Ammon's horn (tissue), 1 donor: ENCODE measurements at regions not wholly inside any gene's neighbourhood (a gene's known extent, or its start where the extent isn't known, plus 50 kb on each side); places are given as distances from the start of the nearest gene placed in this dataset.
"Not testable (repeated sequence)": the region's sequence is repeated elsewhere in the genome, so short reads cannot be mapped to it uniquely, and the experiment has no call there.

Experiments
- DNase-seq: peaks from one replicate; pipeline ENCODE4 v3.0.0-alpha.2; 2016; ENCODE audit warnings: low spot score

DNA sequence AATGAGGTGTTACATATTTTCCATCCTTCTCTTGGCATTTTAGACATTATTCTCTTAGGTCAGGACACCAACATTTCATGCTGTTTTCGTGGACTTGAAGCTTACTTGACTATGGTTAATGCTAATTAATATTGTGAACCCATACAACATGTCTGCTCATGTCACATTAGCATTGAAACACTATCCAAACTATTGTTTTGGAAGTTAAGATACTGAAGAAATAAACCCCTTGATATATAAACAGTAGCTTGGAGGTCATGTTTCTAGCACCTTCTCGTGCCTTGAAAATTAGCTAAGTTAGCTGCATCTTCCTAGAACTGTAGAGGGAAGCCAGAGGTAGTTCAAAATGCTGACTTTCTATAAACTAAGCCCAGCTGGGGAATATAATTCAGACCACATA lies 288.8 kb downstream of the LTN1 start:
- no peak for DNase-seq

DNA sequence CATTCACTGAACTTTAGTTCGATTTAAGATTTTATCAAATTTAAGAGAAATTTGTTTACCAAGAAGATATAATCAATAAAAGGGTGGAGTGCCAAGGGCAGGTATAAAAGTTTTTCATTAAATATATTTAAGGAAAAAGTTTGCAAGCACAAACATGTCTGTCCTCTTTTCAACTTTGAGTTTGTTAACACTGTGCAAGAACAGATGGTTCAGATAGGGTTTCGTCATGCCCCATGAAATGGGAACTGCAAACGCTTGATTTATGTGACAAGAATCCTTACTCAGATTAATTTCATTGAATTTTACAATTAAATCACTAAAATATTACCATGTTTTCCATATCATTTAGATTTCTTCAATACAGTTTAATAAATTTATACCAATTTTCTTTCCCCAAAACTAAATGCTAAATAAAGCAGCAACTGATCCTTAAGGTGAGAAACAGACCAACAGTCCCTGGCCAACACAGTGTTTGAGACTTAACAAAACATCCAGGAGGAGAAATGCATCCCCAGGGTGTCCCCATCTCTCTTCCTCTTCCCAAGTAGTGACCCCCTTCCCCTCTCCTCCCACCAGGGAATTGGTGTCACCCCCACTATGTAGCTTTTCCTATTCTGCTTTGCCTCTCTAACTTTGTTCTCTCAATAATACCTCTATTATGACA lies 292.9 kb downstream of the LTN1 start:
- DNase-seq = peak; percentile 22

DNA sequence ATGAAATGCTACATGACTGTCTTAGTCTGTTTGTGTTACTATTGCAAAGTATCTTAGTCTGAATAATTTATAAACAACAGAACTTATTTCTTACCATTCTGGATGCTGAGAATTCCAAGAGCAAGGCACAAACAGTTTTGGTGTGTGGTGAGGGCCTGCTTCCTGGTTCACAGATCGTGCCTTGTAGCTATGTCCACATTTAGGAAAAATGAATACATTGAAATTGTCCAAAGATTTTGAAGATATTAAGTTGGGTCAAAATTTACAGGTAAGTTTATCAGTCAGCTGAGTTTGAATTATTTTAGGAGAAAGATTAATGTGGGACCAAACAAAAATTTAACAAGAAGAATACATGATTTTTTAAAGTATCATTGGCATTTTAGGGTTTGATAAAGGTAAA lies 293.5 kb downstream of the LTN1 start:
- no peak for DNase-seq

DNA sequence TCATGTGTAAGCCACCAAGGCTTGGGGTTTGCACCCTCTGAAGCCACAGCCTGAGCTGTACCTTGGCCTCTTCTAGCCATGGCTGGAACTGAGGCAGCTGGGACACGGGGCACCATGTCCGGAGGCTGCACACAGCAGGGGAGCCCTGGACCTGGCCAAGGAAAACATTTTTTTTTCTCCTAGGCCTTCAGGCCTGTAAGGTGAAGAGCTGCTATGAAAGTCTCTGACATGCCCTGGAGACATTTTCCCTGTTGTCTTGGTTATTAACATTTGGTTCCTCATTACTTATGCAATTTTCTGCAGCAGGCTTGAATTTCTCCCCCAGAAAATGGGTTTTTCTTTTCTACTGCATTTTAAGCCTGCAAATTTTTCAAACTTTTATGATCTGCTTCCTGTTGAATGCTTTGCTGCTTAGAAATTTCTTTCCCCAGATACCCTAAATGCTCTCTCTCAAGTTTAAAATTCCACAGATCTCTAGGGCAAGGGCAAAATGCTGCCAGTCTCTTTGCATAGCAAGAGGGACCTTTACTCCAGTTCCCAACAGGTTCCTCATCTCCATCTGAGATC lies 295.8 kb downstream of the LTN1 start:
- no peak for DNase-seq

DNA sequence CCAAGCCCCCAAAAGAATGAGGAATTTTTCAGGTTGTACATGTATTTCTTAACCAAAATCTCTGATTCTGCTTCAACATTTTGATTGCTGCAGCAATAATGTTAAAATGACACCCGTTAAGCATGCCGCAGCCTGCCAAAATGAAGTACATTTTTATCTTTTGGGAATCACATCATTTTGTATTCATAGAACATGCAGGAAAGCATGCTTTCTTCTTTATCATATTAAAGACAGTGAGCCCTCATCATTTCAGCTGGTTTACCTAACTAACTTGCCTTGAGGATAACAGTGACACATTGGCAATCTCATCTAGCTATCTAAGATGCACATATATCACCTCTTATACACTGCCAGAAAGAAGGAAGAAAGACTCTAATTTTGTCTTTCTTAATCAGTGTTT lies 299.2 kb downstream of the LTN1 start:
- DNase-seq = no peak

DNA sequence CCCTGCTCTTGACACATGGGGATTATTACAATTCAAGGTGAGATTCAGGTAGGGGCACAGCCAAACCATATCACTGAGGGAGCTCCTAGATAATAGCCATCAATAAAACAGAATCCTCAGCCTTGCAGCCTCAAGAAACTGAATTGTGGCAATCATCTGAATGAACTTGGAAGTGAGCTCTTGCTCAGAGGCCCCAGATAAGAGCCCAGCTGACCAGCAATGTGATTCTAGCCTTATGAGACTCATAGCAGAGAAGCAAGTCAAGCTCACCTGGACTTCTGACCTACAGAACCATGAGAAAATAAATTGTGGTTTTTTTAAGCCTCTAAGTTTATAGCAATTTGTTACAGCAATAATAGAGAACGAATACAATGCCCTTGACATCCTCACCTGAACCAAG lies 302.5 kb downstream of the LTN1 start:
- no peak for DNase-seq

DNA sequence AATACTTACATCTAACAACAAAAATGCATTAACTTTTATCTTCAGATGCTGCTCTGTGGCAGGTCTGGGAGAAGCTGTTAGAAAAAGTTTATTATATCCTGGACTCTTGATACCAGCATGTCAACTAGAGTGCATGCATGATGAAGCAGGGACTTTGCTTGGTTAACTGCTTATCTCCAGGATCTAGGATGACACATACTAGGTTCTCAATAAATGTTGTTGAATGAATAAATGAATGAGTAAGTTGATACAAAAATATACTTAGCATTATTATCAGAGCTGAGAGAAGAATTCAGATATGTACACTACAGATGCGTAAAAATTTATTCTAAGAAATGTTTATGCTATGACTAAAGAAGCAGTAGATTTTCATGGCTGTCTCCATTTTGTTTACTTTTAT lies 304.3 kb downstream of the LTN1 start:
- no peak for DNase-seq

DNA sequence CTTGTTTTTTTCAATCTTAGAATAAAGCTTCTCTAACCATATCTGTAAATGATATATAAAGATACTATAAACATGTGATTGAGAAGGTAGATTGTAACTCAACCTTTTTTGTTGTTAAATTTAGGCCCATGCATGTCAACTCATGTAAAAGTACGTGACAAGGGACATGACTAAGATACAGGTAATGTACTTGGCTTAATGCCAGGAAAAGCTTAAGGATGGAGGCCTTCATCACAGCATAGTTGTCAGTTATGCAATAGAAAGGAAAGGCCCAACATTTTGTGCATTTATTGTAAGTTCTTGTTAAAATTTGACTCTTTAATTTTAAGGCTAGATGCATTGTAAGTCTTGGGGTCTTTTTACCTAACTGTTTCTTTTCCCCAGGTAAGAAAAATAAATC lies 305.1 kb downstream of the LTN1 start:
- DNase-seq = no peak

DNA sequence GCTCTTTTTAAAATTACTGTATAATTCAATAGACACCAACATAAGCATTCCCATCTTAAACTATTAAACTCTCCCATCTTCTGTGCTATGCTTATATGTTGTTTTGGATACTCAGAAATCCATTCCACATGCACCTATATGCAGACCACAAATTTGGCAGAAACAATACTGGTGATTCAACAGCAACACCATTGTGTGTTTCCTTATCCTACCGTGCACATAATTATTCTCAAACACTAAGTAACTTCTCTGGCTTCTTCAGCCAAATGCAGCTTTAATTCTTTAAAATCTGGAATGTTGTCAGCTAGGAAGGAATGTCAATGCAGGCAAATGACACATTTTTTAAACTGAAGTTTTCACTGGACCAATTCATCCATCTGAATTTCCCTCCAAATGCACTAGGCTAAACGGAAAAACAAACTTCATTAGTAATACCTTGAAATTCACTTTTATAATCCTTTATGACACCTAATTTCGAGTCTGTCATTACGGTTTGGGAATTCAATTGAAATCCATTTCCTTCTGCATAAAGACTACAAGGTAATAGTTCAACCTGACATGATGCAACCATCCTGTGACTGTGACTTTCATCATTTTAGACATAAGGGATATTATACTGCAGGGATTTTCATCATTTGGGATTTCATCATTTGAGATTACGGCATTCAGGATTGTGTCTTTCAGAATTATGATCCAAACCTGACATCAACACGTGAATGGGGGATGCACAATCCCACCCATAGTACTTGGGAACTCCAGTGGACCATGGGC lies 308.5 kb downstream of the LTN1 start:
- no peak for DNase-seq

DNA sequence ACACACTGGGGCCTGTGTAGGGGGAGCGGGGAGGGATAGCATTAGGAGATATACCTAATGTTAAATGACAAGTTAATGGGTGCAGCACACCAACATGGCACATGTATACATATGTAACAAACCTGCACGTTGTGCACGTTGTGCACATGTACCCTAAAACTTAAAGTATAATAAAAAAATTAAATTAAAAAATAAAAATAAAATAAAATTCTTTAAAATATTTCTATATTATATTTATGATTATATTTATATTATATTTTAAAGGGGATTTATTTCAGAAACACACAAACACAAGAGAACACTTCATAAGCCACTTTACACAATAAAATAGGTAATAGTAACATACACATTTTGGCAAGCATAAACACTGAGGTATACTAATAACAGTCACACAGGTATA lies 309.8 kb downstream of the LTN1 start:
- DNase-seq = not testable (repeated sequence)

DNA sequence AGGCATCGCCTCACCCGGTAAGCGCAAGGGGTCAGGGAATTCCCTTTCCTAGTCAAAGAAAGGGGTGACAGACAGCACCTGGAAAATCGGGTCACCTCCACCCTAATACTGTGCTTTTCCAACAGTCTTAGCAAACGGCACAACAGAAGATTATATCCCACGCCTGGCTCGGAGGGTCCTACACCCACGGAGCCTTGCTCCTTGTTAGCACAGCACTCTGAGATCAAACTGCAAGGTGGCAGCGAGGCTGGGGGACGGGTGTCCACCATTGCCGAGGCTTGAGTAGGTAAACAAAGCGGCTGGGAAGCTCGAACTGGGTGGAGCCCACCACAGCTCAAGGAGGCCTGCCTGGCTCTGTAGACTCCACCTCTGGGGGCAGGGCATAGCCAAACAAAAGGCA lies 315.6 kb downstream of the LTN1 start:
- not testable (repeated sequence) for DNase-seq

DNA sequence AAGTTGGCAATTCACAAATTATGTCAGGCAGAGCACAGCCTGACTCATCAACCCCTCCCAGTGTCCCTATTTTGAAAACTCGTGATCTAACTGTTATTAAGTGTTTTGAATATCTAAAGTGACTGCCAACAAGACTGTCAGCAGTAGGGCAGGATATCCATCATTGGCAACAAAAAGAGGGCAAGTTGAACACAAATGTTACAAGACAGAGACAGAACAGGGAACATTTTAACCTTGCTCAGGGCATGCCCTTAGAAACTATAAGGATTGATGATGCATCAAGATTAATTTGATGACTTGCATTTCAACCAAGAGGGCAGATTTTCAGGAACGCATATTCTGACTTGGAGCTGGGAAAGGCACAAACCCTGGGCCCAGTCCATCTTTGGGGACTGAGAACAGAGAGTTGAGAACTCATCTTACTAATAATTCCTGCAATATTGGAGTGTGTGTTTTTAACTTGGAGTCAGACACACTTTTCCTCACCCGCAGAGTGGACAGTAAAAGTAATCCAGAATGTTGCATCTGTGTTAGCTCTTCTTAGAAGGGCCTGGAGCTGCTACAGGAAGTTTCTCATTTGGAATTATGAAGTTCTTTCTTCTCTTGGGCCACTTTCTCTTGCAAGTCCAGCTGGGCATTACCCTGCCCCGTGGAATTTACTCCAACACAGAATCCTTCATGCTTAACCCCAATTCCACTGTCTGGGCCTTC lies 317.2 kb downstream of the LTN1 start:
- DNase-seq = no peak

DNA sequence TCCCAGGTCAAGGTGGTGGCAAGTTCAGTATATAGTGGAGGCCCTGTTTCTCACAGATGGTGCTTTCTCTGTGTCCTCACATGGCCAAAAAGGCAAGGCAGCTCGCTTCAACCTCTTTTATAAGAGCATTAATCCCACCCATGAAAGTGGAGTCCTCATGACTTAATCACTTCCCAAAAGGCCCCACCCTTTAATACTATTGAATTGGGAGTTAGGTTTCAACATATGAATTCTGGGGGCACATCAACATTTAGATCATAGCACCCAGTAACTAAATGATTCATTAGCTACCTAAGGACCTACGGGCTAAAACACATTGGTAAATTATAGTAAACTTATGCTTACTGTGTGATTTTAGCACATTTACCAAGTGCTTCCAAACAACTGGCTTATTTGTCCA lies 317.9 kb downstream of the LTN1 start:
- no peak for DNase-seq

DNA sequence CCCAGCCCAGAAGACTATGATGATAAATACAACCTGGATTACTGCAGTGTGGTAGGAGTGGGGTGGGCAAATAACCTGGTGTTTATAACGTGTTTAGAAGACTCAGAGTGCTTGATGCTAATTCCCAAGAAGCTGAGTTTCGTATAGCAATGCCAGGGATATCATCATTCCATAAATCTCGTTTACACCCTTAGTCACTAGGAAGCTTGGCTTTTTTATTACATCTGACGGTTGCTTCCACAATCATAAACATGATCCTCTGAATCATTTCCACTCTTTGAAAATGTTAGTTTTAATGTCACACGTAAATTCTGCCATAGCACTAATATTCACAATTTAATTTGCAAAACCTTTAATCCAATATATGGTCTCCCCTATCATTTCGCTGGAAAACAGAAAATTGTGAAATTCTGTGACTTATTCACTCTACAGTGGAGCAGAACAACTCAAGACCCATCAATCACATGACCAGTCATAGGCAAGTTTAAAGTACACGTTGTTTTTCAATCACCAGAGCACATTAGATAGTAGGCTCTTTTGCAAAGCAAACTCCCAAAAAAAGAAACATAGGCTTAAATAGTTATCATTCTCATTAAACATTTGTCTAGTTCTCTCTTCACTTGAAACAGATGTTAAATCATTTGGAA lies 321.0 kb downstream of the LTN1 start:
- no peak for DNase-seq

DNA sequence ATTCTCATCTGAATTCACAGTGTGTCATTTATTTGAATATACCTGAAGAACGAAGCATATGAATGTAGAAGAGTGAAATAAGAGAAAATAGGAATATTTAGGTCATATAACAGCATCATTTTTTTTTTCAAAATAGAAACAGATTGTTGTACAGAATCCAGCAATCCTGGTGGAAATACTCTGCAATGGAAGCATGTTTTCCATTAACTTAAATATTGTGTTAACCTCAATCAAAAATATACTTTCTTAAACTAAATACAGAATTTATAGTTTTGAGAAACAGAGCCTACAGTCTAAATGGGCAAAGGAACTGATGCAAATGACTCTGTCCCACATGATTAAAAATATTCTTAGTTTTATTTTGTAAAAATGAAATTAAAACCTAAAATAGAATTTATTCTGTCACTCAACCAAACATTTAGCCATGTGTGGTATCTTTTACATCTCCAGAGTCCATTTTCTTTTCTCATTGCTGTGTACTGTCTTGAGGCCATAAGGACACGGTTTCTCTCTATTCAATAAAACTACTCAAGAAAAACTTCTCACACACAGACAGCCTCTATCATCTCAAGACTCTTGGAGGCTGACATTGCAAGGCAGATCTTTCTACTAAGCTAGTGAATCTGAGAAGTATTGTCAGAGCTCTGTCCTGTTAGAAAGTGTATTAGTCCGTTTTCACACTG lies 322.6 kb downstream of the LTN1 start:
- no peak for DNase-seq

DNA sequence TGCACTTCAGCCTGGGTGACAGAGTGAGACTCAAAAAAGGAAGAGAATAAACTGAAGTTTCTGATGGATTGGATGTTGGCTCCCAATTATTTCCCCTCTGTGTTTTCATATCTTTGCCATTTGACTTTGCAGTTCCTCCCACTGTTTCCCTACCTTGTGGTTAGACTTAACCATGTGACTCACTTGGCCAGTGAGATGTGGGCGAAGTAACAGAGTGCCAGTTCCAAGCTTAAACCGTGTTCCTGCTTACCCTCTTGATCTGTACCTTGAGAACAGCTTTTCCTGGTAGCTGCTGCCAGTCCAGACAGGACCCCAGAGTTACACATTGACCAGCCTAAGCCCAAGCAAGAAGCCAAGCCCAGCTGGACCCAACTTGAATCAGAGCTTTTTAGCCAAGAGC lies 323.4 kb downstream of the LTN1 start:
- no peak for DNase-seq

DNA sequence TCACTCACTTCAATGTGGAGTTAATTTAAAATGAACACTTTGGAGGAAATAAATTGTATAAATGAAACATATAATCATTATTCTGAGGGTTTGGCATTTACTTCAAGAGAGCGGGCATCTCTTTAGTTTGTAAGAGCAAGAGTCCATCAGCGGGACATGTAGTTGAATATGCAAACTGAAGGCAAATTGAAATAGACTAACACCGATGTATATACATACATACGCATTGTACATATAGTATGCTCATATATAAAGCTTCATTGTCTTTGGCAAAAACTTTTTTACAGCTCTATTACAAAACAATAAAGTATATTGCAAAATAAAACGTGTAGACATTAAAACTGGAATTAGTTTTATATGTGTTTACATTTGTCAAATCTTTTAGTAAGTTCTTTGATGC lies 328.9 kb downstream of the LTN1 start:
- DNase-seq = no peak

DNA sequence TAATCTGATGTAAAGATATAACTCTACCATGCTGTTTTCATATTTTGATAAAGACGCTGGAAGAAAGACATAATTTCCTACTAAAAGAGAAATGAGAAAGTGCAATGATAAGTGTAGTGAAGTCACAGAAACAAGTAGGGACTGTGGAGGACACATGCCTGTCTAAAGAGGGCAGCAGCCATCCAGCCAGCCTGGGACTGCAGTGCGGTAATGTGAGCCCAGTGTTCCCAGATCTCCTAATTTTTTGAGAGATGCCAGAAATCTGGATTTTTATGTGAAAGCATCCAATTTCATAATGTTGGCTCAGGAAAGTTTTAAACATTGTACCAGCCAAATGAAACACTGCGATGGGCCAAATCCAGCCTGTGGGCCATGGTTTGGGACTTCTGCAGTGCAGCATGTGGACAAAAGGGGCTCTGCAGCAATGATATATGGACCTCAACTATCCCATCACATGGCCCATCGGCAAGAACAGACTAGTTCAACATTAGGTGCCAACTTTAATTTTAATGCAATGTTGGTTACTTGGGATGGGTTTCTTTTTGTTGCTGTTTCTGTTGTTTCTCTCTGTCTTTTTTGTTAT lies 329.5 kb downstream of the LTN1 start:
- no peak for DNase-seq

DNA sequence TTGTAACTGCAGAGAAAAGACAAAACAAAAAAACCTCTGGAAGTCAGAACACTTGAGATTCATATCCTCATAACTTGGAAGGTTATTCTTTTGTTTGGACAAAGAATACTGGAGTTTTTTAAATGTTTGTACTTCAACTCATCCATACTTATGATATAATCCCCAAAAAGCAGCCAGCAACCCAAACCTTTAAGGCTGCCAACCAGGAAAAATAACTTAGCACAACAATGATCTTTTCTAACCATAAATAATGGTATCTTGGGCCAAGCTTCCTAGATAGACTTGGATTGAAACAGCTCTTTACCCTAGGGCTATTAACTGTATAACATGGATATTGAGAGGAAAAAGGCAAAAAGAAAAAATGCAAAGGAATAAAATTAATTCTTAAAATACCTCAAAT lies 335.1 kb downstream of the LTN1 start:
- no peak for DNase-seq

DNA sequence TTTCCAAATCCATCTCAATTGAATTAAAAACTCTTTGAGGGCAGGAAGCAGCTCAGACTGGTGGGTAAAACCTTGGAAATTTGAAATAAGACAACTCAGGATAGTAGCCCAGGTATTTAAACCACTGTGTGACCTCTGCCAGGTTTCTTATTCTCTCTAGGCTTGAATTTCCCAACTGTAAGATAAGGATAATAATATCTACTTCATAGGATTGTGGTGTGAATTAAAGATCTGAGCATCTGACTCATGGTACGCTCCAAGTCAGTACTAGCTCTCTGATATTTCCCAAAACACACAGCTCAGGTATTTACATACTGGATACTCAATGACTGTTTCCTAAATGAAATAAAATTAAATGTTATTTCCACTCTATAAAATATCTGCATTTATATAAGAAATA lies 337.2 kb downstream of the LTN1 start:
- no peak for DNase-seq

DNA sequence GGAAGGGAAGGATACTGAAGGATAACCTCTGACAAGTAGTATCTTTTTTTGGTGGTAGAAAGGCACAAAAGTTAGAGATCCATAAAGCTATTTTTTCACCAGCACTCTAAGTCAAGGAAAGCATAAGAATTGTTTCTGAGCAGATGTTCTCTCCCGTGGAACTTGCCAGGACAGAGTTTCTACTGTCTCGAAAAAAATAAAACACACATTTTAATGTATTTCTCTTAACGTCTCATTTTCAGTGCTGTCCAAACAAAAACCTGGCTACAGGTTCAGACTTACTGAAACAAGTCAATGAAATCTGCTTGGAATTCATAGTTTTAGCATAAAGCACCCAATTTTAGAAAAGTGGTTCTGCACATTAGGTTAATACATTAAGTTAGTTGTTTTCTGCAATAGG lies 338.3 kb downstream of the LTN1 start:
- DNase-seq = no peak

DNA sequence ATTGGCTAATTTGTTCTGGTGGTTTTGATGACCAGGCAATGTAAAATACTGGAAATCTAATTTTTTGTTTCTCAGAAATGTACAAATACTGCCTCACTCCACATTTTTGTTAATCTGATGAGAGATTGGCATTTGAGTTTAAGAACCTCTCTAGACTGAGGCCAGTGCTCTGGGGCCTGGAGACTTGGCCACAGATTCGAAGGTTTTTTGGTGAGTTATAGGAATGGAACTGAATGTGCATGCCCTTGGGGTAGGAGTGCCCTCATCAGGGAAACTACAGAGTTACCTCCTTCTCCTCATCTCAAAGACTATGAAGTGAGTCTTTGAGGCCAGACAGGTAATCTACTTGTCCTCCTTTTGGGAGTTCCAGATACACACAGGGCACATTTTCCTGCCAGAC lies 347.9 kb downstream of the LTN1 start:
- DNase-seq = no peak
